NCI-H2227 treated with DMSO at 0.1 percent for 48 hours (cell line): ENCODE measurements at regions not wholly inside any gene's neighbourhood (a gene's known extent, or its start where the extent isn't known, plus 50 kb on each side); places are given as distances from the start of the nearest gene placed in this dataset.
"Not testable (repeated sequence)": the region's sequence is repeated elsewhere in the genome, so short reads cannot be mapped to it uniquely, and the experiment has no call there.

ENCODE experiments used
- DNase-seq: peaks from one replicate; lab custom pipeline; 2025; lab: John Stamatoyannopoulos, UW

DNA sequence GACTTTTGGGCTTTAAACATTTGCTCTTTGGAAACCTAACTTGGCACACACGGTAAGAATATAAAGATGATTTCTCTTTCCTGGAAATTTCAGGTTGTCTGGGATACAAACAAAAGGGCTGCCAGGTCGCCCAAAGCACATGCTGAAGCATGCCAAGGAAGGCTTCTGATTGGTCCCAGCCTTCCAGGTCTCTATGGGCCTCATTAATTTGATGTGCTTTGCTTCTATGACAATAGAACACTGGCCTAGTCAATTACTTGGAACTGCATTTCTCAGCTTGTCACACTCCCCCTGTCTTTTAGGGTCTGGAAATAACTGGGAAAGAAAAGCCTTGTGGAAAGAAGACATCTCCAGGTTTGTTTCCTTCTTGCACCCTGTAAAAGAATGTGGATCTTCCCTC, 228.9 kb downstream of the ADCYAP1 start:
- no peak for DNase-seq

DNA sequence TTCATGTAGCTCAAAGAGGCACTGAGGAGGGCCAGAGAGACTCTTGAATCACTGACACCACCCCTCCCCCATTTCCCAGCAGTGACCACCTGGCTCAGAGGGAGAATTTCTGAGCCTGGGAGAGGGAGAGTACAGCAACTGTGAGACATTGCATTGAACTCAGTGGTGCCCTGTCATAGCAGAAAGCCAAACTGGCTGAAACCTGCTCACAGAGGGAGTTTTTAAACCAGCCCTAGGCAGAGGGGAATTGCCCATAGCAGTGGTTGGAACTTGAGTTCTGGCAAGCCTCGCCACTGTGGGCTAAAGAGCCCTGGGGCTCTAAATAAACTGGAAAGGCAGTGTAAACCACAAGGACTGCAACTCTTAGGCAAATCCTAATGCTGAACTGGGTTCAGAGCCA, 243.1 kb downstream of the ADCYAP1 start:
- no peak for DNase-seq

DNA sequence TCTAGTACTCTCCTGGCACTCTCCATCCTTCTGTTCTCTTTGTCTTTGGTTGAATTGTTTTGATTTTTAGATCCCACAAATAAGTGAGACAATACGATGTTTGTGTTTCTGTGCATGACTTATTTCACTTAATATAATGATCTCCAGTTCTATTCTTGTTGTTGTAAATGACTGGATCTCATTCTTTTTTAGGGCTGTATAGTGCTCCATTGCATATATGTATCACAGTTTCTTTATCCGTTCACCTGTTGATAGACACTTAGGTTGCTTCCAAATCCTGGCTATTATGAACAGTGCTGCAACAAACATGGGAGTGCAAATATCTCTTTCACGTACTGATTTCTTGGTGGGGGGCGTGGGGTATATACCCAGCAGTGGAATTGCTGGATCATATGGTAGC, 245.0 kb downstream of the ADCYAP1 start:
- DNase-seq: no peak

DNA sequence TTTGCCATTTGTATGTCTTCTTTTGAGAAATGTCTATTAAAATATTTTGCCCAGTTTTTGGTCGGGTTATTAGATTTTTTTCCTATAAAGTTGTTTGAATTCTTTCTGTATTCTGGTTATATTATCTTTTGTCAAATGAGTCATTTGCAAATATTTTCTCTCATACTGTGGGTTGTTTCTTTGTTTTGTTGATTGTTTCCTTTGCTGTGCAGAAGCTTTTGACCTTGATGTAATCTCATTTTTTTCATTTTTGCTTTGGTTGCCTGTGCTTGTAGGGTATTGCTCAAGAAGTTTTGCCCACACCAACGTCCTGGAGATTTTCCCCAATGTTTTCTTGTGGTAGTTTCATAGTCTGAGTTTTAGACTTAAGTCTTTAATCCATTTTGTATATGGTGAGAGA, 245.7 kb downstream of the ADCYAP1 start:
- no peak for DNase-seq

DNA sequence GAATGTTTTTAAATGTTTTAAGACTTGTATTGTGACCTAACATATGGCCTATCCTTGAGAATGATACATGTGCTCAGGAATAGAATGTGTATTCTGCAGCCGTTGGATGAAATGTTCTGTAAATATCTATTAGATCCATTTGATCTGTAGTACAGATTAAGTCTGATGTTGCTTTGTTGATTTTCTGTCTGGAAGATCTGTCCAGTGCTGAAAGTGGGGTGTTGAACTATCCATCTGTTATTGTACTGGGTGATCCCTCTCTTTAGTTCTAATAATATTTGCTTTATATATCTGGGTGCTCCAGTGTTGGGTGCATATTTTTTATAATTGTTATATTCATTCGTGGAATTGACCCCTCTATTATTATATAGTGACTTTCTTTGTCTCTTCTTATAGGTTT, 248.3 kb downstream of the ADCYAP1 start:
- DNase-seq: not testable (repeated sequence)

DNA sequence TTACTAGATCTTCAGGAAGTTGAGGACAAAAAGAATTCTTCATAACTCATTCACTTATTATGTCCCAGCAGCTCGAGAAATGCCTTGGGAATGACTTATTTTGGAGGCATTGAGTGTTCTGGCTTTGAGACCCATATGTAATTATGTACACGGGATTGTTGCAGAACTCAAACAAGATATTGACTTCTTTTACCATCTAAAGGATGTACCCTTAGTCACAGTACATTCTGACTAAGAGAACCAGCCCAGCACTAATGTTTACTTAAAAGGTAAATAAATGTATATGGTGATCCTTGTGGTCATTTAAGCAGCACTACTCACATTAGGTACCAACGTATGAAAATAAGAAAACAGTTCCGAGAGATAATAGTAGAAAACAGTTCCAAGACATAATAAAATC, 268.9 kb downstream of the ADCYAP1 start:
- DNase-seq: no peak

DNA sequence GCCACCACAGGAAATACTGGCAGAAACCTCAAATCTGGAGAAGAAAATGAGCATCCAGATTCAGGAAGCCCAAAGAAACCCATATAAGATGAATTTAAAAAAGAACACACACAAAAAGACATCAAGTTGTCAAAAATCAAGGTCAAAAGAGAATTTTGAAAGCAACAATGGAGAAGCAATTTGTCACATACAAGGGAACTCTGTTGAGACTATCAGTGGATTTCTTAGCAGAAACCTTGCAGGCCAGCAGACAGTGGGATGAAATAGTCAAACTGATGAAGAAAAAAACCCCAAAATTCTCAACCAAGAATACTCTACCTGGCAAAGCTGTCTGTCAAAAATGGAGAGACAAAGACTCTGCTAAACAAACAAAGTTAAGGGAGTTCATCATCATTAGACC, 272.6 kb downstream of the ADCYAP1 start:
- no peak for DNase-seq

DNA sequence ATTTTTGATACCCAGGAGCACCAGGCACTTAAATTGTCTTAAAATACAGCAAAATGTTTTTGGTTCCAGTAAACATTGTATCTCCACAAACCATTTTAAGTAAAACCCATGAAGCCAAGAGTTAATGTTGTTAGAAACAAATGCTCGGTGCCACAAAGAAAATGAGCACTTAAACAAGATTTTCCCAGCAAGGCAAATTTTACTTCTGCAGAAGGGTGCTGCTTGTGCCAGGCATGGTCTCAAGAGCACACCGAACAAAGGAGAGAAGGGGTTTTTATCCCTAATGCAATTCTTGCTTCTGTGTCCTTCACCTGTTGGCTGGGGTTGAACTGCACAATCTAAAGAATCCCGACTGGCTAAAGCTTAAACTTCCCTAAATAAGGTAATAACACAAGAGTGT, 286.7 kb downstream of the ADCYAP1 start:
- no peak for DNase-seq

DNA sequence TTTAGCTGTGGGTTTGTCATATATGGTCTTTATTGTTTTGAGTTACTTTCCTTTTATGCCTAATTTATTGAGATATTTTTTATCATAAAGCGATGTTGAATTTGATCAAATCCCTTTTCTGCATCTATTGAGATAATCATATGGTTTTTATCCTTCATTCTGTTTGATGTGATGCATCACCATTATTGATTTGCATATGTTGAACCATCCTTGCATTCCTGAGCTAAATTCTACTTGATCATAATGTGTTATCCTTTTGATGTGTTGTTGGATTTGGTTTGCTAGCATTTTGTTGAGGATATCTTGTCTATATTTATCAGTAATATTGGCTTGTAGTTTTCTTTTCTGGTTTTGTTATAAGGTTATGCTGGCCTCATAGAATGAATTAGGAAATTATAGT, 308.5 kb downstream of the ADCYAP1 start:
- DNase-seq: no peak

DNA sequence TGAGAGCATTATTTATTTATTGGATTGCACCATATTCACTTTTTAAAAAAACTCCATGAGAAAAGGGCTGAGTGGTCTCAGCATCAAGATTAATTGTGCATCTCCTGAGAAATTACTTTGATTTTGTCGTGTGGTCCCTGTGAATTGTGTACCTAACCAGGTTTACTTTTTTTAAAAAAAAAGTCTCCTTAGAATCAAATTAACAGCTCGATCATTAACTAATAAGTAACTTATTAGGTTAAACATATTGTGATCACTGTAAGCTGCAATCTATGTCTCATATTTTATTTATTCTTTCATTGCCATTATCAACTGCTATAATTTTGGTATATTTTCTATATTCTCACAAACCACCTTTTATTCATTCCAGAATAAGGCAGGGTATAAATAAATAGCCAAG, 318.2 kb downstream of the ADCYAP1 start:
- DNase-seq: no peak

DNA sequence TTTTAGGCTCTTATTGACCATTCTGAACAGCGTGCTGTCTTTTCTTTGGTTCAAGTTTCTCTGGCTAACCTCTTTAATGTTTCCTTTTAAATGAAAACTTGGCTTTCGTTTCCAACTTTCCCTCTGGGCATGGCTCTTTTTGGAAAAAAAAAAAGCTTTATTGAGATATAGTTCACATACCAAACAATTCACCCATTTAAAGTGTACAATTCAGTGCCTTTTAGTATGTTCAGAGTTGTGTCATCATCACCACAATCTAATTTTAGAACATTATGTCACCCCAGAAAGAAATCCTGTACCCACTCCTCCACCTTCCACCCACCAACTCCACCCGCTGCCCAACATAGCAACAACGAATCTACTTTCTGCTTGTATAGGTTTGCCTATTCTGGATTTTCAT, 322.4 kb downstream of the ADCYAP1 start:
- no peak for DNase-seq

DNA sequence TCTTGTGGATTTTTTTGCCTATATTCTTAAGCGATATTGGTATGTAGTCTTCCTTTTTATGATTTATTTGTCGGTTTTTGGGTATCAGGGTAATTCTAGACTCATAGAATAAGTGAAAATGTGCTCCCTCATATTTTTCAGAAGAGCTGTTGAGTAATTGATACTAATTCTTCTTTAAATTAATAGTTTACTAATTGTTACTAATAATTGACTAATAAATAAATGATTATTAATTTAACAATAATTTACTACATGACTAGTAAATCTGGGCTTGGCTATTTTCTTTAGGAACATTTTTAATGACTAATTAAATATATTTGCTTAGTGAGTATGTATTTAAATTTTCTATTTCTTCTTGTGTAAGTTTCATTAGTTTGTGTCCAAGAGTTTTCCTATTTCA, 325.0 kb downstream of the ADCYAP1 start:
- no peak for DNase-seq

DNA sequence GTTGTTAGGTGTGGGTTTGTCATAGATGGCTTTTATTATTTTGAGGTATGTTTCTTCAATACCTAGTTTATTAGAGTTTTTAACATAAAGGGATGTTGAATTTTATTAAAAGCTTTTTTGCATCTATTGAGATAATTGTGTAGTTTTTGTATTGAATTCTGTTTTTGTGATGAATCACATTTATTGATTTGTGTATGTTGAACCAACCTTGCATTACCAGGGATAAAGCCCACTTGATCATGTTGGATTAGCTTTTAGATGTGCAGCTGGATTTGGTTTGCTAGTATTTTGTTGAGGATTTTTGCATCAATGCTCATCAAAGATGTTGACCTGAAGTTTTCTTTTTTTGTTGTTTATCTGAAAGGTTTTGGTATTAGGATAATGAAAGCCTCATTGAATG, 328.2 kb downstream of the ADCYAP1 start:
- no peak for DNase-seq

DNA sequence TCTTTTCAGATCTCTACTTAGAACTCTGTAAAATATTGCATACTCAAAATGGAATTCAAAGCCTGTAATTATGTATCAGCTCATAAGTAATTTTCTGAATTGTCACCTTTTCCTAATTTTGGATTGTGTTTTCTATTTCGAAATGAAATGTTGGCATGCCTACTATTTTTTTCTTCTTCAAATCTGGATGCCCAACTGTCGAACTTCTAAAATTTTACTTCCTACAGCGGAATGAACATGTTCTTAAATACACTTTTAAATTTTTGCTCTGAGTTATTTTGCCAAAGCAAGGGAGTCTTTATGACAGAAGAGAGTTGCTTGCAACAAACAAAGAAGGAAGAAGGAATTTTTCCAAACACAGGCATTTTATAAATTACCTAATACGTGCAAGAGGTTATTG, 336.0 kb downstream of the ADCYAP1 start:
- DNase-seq: no peak

DNA sequence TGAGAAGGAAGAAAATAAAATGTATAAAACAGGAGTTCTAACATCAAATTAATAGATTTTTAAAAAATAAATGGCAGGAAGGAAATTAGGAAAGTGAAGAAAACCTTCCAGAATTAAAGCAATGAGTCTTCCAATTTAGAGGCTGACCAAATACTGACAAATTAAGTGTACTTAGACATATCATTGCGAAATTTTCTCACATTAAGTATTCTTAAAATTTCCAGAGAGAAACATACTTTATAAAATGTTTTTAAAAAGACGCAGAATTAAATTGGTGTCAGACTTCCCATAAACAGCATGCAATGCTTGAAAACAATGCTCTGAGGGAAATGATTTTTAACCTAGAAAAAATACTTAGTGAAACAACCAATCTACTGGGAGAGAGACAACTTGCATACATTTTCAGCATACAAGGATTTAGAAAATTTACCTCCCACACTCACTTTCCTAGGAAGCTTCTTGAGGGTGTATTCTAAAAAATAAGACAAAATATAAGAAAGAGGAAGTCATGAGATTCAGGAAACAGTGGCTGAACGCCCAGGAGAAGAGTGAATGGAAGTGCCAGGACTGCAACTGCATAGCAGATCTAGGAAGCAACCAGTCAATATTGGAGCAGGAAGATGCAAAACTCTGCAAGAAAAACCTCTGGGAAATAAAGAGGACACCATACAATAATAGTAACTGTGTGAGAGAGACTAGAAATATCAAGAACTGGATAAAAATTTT, 339.9 kb downstream of the ADCYAP1 start:
- DNase-seq: no peak

DNA sequence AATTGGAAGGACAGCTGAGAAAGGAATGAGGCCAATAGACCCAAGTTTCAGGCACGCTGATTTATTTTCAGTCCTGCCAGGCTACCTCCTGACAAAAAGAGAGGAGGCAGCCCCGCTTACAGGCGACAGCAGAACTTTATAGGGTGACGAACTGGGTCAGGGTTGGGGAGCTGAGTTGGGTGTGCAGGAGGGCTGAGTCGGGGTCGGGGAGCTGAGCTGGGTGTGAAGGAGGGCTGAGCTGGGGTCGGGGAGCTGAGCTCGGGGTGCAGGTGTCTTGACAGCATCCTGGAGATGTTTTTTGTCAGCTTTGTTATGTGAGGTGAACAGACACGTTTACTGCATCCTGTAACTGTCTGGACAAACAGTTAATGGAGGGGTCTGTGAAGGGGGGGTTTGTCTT, 342.2 kb downstream of the ADCYAP1 start:
- no peak for DNase-seq

DNA sequence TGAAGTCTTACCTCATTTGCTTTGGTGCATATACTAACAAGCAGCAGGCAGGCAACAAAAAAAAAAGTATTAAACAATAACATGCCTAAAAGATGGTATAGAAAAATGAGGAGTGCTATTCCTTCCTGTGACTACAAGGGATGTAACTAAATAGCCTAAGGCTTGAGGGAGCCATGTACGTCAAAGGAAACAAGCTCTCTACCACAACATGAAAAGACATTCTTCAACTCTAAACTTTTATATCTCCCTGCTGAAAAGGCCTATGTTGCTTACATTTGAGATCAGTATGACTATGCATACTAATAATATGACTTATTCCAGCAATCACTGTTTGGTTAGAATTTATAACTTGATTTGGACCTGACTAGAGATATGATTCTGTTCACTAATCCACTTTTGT, 347.9 kb downstream of the ADCYAP1 start:
- DNase-seq: no peak

DNA sequence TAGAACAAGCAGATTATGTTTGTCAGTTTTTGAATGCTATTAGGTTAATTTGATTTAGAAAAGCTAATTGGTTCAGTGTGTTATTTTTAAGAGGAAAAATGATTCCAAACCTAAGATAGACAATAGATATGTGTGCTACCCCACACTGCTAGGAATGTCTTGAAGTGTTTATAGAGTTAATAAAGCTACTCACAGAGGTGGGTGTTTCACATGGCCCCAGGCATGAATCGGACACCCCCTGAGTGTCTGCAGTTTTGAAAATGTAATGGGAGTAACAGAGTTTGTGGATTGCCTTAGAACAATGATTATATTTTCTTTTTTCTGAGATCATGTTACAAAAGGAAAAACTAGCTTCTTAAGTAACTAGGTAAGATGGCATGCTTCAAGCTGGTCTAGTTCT, 348.3 kb downstream of the ADCYAP1 start:
- no peak for DNase-seq

DNA sequence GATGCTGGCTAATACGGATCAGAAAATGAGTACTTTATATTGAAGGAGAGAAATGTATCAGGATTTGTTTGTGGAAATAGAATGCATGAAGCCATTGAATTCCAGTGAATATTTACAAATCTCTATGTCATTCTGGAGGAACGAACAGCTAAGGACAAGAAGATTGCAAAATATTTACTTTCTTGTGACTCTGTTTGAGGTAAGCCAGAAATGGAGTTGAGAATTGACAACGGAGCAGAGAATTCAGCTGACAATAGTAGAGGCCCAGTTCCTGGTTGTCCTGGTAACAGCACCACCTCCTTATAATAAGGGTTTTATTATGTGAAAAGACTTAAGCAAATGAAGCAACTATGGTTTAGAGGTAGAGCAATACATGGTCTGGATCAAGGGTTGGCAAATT, 349.2 kb downstream of the ADCYAP1 start:
- no peak for DNase-seq

DNA sequence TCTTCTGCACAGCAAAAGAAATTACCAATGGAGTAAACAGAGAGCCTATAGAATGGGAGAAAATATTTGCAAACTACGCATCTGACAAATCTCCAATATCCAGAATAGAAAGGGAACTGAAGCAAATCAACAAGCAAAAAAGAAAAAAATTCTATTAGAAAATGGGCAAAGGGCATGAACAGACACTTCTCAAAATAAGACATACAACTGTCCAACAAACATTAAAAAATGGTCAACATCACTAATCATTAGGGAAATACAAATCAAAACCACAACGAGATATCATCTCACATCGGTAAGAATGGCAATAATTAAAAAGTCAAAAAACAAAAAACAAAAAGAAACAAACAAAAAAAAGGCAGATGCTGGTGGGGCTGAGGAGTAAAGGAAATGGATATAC, 356.4 kb downstream of the ADCYAP1 start:
- no peak for DNase-seq

DNA sequence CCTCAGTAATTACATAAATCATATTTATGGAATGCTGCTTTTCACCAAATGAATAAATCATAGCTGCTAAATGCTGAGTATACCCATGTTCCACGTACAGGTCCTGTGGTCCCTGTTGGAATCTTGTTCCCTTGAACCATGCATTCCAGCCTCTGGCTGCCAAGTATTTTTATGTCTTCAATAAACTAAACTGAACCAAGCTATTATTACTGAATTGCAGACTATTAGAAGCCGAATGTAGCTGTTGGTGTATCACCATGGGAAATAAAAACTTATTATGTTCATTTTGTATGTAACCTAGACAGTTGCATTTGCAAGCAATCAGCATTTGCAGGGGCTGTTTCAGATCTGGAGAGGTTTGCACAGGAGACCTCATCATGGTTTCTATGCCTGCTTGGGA, 362.4 kb downstream of the ADCYAP1 start:
- DNase-seq: no peak

DNA sequence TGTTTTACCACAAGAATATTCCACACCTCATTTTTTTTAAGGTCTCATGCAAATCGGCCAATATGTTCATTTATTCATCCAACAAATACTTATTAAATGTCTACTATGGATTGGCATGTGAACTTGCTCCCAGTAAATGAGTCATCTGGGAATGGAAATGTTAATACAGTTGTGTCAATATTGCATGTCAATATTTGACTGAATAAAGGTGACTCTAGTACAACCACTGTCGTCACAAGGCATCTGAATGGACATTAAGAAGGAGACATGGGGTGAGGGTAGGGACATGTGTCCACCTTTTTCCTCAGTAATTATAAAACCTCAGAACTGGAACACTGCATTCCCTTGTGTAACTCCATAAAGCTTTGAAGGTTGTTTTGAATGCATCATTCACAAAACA, 365.4 kb downstream of the ADCYAP1 start:
- DNase-seq: no peak

DNA sequence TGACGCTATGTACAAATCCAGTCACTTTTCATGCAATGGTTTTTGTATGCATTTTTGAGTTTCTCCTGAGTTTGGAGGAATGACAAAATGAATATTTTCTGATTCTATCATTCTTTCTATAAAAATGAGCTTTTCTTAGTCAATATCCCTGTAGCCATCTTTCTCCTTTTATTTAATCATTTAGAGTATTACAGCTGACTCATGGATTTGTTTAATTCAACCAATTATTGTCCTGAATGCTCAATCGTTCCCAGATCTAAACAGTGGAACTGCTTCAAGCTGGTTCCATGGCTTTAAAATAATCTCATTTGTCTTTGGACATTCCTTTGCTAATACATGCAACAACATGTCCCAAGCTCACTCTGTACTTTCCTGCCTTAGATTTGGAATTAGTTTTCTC, 368.8 kb downstream of the ADCYAP1 start:
- DNase-seq: no peak

DNA sequence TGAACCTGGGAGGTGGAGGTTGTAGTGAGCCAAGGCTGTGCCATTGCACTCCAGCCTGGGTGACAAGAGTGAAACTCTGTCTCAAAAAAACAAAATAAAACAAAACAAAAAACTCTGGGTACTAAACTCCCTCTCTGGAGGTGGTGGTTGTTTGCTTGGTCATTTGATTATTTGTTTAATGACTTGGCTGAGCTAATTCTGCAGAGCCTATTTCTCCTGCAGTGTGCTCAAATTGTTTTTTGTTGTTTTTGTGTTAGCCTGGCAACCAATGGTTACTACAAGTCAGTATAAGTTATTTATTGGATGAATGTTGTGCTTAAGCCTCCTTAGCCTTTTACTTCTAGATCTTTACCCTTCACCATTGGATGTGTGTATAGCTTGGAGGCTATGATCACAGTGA, 387.5 kb downstream of the ADCYAP1 start:
- no peak for DNase-seq

DNA sequence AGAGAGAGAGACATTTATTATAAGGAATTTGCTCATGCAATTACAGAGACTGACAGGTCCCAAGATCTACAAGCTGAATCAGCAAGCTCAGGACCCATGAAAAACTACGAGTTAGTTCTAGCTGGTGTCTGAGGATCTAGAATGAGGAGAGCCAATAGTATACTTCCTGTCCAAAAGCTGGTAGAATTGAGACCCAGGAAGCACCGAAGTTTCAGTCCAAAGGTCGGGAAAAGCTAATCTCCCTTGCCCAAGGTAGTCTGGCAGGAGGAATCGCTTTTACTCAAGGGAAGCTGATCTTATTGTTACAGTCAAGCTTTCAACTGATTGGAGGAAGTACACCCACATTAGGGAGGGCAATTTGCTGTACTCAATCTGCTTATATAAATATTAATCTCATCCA, 389.6 kb downstream of the ADCYAP1 start:
- DNase-seq: no peak
